ENCODE measurements at regions not wholly inside any gene's neighbourhood (a gene's known extent, or its start where the extent isn't known, plus 50 kb on each side); places are given as distances from the start of the nearest gene placed in this dataset.
"Not testable (repeated sequence)": the region's sequence is repeated elsewhere in the genome, so short reads cannot be mapped to it uniquely, and the experiment has no call there.

- no peak for TF ChIP-seq CTCF (conservative IDR thresholded peaks at IDR 0.05)
- H3K27ac ChIP-seq = no peak overlapping the region
Measured at GRCh38 chr9:22650145-22650544, 203.5 kb downstream of the DMRTA1 start.

- no peak overlapping the region for H3K27ac ChIP-seq
- no peak for TF ChIP-seq CTCF (conservative IDR thresholded peaks at IDR 0.05)
Measured at GRCh38 chr9:22650946-22651345, 204.3 kb downstream of the DMRTA1 start.

- no peak overlapping the region for H3K27ac ChIP-seq
- no peak for TF ChIP-seq CTCF (conservative IDR thresholded peaks at IDR 0.05)
Measured at GRCh38 chr9:22654833-22655232, 208.2 kb downstream of the DMRTA1 start.

- no peak for TF ChIP-seq CTCF (conservative IDR thresholded peaks at IDR 0.05)
- H3K27ac ChIP-seq = no peak overlapping the region
Measured at GRCh38 chr9:22657713-22658112, 211.1 kb downstream of the DMRTA1 start.

GRCh38 chr9:22658484-22658883, 211.9 kb downstream of the DMRTA1 start:
- not testable (repeated sequence) for H3K27ac ChIP-seq

- no peak overlapping the region for H3K27ac ChIP-seq
- no peak for TF ChIP-seq CTCF (conservative IDR thresholded peaks at IDR 0.05)
Measured at GRCh38 chr9:22682536-22682935, 235.9 kb downstream of the DMRTA1 start.

GRCh38 chr9:22682961-22683699, 236.5 kb downstream of the DMRTA1 start:
- no peak for TF ChIP-seq CTCF (conservative IDR thresholded peaks at IDR 0.05)
- H3K27ac ChIP-seq = no peak overlapping the region

GRCh38 chr9:22683700-22684075, 237.1 kb downstream of the DMRTA1 start:
- H3K27ac ChIP-seq = no peak overlapping the region
- no peak for TF ChIP-seq CTCF (conservative IDR thresholded peaks at IDR 0.05)
